ENCODE measurements at regions not wholly inside any gene's neighbourhood (a gene's known extent, or its start where the extent isn't known, plus 50 kb on each side); places are given as distances from the start of the nearest gene placed in this dataset.

DNA sequence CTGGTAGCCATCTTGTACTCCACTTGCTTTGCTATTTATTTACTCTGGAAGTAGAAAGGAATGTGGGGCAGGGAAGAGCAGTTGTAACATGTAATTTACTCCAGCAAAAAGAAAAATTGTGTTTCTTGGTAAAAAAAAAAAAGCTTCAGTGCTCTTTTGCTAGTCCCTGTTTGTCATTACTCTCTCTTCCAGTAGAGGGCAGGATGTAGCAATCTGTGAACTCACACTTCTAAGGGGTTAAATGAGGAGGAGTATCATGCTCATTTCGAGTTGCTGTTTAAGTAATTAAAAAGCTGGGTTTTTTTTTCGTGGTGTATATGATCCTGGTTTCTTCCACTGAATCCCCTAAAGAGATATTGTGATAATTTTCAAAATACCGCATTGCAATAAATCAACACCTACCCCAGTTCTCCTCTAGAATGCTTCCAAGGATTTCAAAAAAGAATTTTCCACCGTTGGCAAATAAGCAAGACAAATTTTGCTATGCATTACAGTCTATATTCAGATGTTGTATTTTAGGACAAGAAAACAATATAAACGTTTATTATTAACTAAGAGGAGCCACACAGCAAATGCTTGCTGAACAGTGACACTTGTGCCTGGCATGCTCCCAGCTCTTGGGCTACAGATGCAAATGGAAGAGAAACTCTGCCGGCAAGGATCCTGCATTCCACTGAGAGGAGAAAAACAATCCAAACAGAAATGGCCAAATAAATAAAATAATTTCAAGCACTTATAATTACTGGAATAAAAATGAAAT is 261.6 kb downstream of the ASXL3 start:
- Histone ChIP-seq H3K36me3 (ENCODE audit: control insufficient read depth, insufficient read depth, low read length) (no peaks in the 10 kb centered on the region), H3K9me3 (ENCODE audit: control insufficient read depth, insufficient read depth, low read depth, low read length) (no peaks in the 10 kb centered on the region), H3K9ac (ENCODE audit: low read length) (no peak overlapping the region), H3K4me1 (ENCODE audit: control insufficient read depth, insufficient read depth, low read length) (peaks cover 16% of the 10 kb centered on the region), H3K27ac (ENCODE audit: low read depth, low read length) (no peak overlapping the region), H3K27me3 (ENCODE audit: control insufficient read depth, insufficient read depth, low read length) (no peaks in the 10 kb centered on the region), H3K4me3 (ENCODE audit: low read depth, low read length) (no peak overlapping the region)

DNA sequence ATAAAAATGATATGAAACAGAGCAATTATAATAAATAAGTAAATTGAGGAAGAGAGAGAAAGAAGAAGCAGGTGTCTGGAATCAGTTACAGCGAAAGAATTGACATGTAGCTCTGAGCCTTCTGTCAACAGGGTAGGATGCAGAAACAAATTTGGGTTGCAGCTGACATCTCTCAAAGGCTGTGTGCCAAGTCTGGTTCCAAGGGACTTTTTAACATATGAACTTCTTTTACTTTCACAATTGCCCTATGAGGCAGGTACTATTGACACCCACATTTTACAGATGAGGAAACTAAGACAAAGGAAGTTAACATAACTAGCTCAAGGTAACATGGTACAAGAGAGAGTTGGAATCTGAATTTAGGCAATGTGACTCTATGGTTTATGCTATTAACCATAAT is 260.0 kb downstream of the ASXL3 start:
- Histone ChIP-seq H3K36me3 (ENCODE audit: control insufficient read depth, insufficient read depth, low read length) (no peaks in the 10 kb centered on the region), H3K27me3 (ENCODE audit: control insufficient read depth, insufficient read depth, low read length) (no peaks in the 10 kb centered on the region), H3K4me3 (ENCODE audit: low read depth, low read length) (no peak overlapping the region), H3K27ac (ENCODE audit: low read depth, low read length) (no peak overlapping the region), H3K4me1 (ENCODE audit: control insufficient read depth, insufficient read depth, low read length) (peaks cover 16% of the 10 kb centered on the region), H3K9me3 (ENCODE audit: control insufficient read depth, insufficient read depth, low read depth, low read length) (no peaks in the 10 kb centered on the region), H3K9ac (ENCODE audit: low read length) (no peak overlapping the region)

DNA sequence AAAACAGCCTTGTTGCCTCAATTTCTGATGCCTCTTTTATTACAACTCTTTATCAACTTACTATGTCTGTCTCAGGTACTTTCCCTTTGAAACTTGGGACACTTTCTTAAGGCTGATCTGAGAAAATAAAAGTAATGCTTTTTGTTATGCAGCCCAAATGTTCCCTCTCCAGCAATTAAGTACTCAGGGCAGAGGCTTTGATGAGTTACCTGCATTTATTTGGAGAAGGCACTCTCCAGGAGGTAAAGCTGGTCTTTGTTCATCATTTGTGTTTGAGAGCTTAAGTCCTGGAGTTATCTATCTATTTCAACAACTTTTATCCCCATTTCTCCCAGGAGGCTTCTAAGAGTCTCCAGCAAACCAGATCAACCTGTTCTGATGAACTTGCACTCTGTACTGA is 259.2 kb downstream of the ASXL3 start:
- H3K36me3 ChIP-seq (ENCODE audit: control insufficient read depth, insufficient read depth, low read length) = no peaks in the 10 kb centered on the region
- H3K4me3 ChIP-seq (ENCODE audit: low read depth, low read length) = no peak overlapping the region
- H3K4me1 ChIP-seq (ENCODE audit: control insufficient read depth, insufficient read depth, low read length) = peaks cover 16% of the 10 kb centered on the region
- no peak overlapping the region for H3K9ac ChIP-seq (ENCODE audit: low read length)
- H3K27ac ChIP-seq (ENCODE audit: low read depth, low read length) = no peak overlapping the region
- H3K9me3 ChIP-seq (ENCODE audit: control insufficient read depth, insufficient read depth, low read depth, low read length) = no peaks in the 10 kb centered on the region
- no peaks in the 10 kb centered on the region for H3K27me3 ChIP-seq (ENCODE audit: control insufficient read depth, insufficient read depth, low read length)

DNA sequence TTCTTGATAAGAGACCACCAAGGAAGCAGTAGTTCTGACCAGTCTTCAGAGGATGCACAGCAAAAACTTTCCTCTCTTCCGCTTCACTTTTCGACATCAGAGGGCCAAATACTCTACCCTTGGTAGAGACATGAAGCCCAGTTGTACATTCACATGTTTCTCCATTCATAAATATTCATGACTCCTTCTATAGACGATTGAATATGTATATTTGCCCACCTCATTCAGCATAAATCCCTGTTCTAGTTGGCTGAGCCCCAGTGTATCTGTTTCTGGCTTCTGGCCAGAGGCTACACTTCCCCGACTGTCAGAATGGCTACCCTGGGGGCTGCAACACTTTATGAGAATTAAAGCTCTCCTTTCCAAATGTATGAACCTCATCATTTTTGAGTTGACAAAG is 258.5 kb downstream of the ASXL3 start:
- no peaks in the 10 kb centered on the region for H3K36me3 ChIP-seq (ENCODE audit: control insufficient read depth, insufficient read depth, low read length)
- no peak overlapping the region for H3K4me3 ChIP-seq (ENCODE audit: low read depth, low read length)
- peaks cover 16% of the 10 kb centered on the region for H3K4me1 ChIP-seq (ENCODE audit: control insufficient read depth, insufficient read depth, low read length)
- H3K9ac ChIP-seq (ENCODE audit: low read length) = no peak overlapping the region
- H3K27me3 ChIP-seq (ENCODE audit: control insufficient read depth, insufficient read depth, low read length) = no peaks in the 10 kb centered on the region
- H3K27ac ChIP-seq (ENCODE audit: low read depth, low read length) = no peak overlapping the region
- H3K9me3 ChIP-seq (ENCODE audit: control insufficient read depth, insufficient read depth, low read depth, low read length) = 0 out of 2 replicates have a peak, but pooled peaks cover 3% of the 10 kb centered on the region

DNA sequence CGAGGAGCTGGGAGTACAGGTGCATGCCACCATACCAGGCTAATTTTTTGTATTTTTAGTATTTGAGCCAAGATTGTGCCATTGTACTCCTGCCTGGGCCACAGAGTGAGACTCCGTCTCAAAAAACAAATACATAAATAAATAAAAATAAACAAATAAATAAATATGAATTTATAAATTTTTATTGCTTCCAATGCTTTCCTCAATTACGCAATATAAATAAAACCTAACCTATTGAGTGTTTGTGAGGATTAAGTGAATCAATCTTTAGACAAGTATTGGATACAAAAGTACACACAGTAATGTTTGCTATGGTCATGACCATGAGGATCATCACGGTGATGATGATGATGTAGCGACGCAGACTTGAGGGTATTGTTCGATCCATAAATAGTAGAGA is 257.4 kb downstream of the ASXL3 start:
- no peaks in the 10 kb centered on the region for H3K27me3 ChIP-seq (ENCODE audit: control insufficient read depth, insufficient read depth, low read length)
- H3K27ac ChIP-seq (ENCODE audit: low read depth, low read length) = no peak overlapping the region
- H3K9ac ChIP-seq (ENCODE audit: low read length) = no peak overlapping the region
- H3K4me3 ChIP-seq (ENCODE audit: low read depth, low read length) = no peak overlapping the region
- H3K36me3 ChIP-seq (ENCODE audit: control insufficient read depth, insufficient read depth, low read length) = no peaks in the 10 kb centered on the region
- H3K4me1 ChIP-seq (ENCODE audit: control insufficient read depth, insufficient read depth, low read length) = peaks cover 16% of the 10 kb centered on the region
- H3K9me3 ChIP-seq (ENCODE audit: control insufficient read depth, insufficient read depth, low read depth, low read length) = peaks cover 4% of the 10 kb centered on the region; the same call in 1 of the 2 replicates

DNA sequence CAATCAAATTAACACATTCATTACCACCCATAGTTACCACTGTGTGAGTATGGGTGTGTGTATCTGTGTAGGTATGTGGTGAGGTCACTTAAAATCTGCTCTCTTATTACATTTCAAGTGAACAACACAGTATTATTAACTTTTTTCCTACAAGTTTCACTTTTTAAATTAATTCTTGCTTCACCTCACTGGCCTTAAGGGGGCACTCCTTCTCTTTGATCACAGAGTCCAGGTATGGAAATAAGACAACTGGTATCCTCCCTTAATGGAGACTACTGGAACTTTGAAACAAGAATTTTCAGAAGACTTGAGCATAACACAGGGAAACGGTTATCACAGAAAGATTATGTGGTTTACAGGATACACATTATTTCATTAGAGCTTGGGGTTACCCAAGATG is 255.8 kb downstream of the ASXL3 start:
- H3K27ac ChIP-seq (ENCODE audit: low read depth, low read length) = no peak overlapping the region
- H3K4me1 ChIP-seq (ENCODE audit: control insufficient read depth, insufficient read depth, low read length) = peaks cover 13% of the 10 kb centered on the region
- no peaks in the 10 kb centered on the region for H3K36me3 ChIP-seq (ENCODE audit: control insufficient read depth, insufficient read depth, low read length)
- H3K9me3 ChIP-seq (ENCODE audit: control insufficient read depth, insufficient read depth, low read depth, low read length) = peaks cover 4% of the 10 kb centered on the region; the same call in 1 of the 2 replicates
- H3K4me3 ChIP-seq (ENCODE audit: low read depth, low read length) = no peak overlapping the region
- no peak overlapping the region for H3K9ac ChIP-seq (ENCODE audit: low read length)
- H3K27me3 ChIP-seq (ENCODE audit: control insufficient read depth, insufficient read depth, low read length) = no peaks in the 10 kb centered on the region

DNA sequence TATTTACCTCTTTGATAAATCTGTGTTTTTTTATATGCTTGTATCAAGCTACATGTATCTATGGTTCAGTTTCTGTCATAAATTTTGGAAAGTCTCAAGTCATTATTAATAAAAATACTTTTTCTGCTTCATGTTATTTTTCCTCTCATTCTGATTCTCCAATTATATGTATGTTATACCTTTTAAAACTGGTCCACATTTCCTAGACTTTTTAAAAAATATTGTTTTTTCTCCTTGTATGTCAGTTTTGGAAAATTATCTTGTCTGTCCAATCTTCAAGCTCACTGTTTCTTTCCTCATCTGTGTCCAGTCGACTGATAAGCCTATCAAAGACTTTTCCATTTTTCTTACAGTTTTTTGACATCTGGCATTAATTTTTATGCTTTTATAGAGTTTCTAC is 253.4 kb downstream of the ASXL3 start:
- Histone ChIP-seq H3K4me3 (ENCODE audit: low read depth, low read length) (no peak overlapping the region), H3K27ac (ENCODE audit: low read depth, low read length) (no peak overlapping the region), H3K36me3 (ENCODE audit: control insufficient read depth, insufficient read depth, low read length) (no peaks in the 10 kb centered on the region), H3K27me3 (ENCODE audit: control insufficient read depth, insufficient read depth, low read length) (no peaks in the 10 kb centered on the region), H3K9ac (ENCODE audit: low read length) (no peak overlapping the region), H3K4me1 (ENCODE audit: control insufficient read depth, insufficient read depth, low read length) (peaks cover 3% of the 10 kb centered on the region), H3K9me3 (ENCODE audit: control insufficient read depth, insufficient read depth, low read depth, low read length) (peaks cover 4% of the 10 kb centered on the region; the same call in 1 of the 2 replicates)

DNA sequence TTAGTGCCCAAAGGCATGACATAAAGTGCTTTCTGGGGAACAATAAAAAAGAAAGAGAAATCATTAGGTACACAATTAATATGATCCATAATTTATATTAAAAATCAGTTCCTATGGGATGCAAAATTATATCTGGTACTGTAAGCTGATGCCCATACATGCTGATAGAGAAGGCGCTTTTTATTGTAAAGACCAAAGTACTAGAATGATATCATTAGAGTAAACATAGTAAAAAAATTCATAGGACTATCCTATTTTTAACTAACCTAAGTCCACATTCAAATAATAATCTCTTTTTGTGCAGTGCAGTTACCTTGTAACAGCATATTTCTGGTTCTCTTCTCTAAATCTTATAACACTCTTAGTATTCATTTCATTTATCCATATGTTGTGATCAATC is 252.2 kb downstream of the ASXL3 start:
- Histone ChIP-seq H3K27ac (ENCODE audit: low read depth, low read length) (no peak overlapping the region), H3K4me3 (ENCODE audit: low read depth, low read length) (no peak overlapping the region), H3K36me3 (ENCODE audit: control insufficient read depth, insufficient read depth, low read length) (no peaks in the 10 kb centered on the region), H3K4me1 (ENCODE audit: control insufficient read depth, insufficient read depth, low read length) (no peaks in the 10 kb centered on the region), H3K27me3 (ENCODE audit: control insufficient read depth, insufficient read depth, low read length) (no peaks in the 10 kb centered on the region), H3K9me3 (ENCODE audit: control insufficient read depth, insufficient read depth, low read depth, low read length) (peaks cover 4% of the 10 kb centered on the region; the same call in 1 of the 2 replicates), H3K9ac (ENCODE audit: low read length) (no peak overlapping the region)

DNA sequence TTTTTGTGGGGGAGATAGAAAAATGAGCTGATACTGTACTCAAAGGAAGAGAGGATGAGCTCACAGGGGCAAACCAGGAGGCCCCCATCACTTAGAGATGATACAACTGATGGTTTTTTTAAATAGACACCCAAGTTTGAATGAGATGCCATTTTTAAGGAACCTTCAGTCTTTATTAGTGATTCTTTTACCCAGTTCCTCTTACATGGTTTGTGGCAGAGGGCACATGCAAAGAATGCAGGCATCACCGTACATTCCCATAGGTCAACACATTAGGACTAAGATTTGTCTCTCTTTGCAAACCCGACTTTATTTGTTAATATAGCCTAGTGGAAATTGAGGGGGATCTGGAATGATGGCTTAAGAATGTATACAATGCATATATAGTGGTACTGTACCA is 250.9 kb downstream of the ASXL3 start:
- Histone ChIP-seq H3K4me3 (ENCODE audit: low read depth, low read length) (no peak overlapping the region), H3K27ac (ENCODE audit: low read depth, low read length) (no peak overlapping the region), H3K9me3 (ENCODE audit: control insufficient read depth, insufficient read depth, low read depth, low read length) (peaks cover 4% of the 10 kb centered on the region; the same call in 1 of the 2 replicates)

DNA sequence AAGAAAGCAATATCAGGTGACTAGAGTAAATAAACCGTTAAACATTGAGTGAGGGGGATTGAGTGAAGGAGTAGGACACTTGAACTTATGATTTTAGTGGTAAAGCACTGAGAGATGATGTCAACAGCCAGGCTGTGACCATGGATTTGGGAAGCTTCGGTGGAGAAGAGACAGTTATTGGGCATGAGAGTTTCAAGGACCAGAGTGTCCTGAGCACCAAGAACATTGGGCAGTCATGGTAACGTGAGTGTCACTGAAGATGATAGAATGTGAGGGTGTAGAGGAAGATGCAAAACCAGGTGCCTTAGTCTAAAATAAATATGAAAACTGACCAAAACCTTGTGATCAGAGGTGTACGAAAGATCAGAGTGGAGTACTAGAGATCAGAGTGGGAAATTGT is 248.1 kb downstream of the ASXL3 start:
- Histone ChIP-seq H3K36me3 (ENCODE audit: control insufficient read depth, insufficient read depth, low read length) (no peaks in the 10 kb centered on the region), H3K4me1 (ENCODE audit: control insufficient read depth, insufficient read depth, low read length) (no peaks in the 10 kb centered on the region), H3K9ac (ENCODE audit: low read length) (no peak overlapping the region), H3K4me3 (ENCODE audit: low read depth, low read length) (no peak overlapping the region), H3K27ac (ENCODE audit: low read depth, low read length) (no peak overlapping the region), H3K27me3 (ENCODE audit: control insufficient read depth, insufficient read depth, low read length) (no peaks in the 10 kb centered on the region), H3K9me3 (ENCODE audit: control insufficient read depth, insufficient read depth, low read depth, low read length) (no peaks in the 10 kb centered on the region; the same call in 1 of the 2 replicates)

More for the DNA sequence above, 250.9 kb downstream of the ASXL3 start:
- no peaks in the 10 kb centered on the region for H3K36me3 ChIP-seq (ENCODE audit: control insufficient read depth, insufficient read depth, low read length)
- H3K4me1 ChIP-seq (ENCODE audit: control insufficient read depth, insufficient read depth, low read length) = no peaks in the 10 kb centered on the region
- H3K9ac ChIP-seq (ENCODE audit: low read length) = no peak overlapping the region
- H3K27me3 ChIP-seq (ENCODE audit: control insufficient read depth, insufficient read depth, low read length) = no peaks in the 10 kb centered on the region

DNA sequence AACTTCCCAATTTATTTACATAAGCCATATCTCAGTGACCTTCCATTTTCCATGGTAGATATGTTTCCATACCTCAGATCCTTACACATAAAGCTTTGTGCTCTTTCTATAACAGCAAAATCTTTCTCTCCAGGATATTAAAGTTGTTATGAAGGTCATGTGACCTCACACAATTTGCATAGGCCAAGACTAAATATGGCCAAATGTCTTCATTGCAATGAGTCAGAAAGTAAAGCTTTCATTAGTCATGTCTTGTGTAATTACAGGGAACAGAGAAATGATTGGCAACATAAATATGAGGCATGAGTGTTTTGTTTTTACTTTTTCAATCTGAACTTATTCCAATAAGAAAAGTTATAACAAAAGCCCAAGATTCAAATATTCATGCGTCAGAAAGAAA is 243.5 kb downstream of the ASXL3 start:
- Histone ChIP-seq H3K9ac (ENCODE audit: low read length) (no peak overlapping the region), H3K9me3 (ENCODE audit: control insufficient read depth, insufficient read depth, low read depth, low read length) (peaks cover 3% of the 10 kb centered on the region; the same call in 1 of the 2 replicates), H3K27ac (ENCODE audit: low read depth, low read length) (no peak overlapping the region), H3K4me3 (ENCODE audit: low read depth, low read length) (no peak overlapping the region), H3K4me1 (ENCODE audit: control insufficient read depth, insufficient read depth, low read length) (no peaks in the 10 kb centered on the region), H3K36me3 (ENCODE audit: control insufficient read depth, insufficient read depth, low read length) (no peaks in the 10 kb centered on the region), H3K27me3 (ENCODE audit: control insufficient read depth, insufficient read depth, low read length) (no peaks in the 10 kb centered on the region)
